Small intestine (tissue), 7 donors: ENCODE measurements at regions not wholly inside any gene's neighbourhood (a gene's known extent, or its start where the extent isn't known, plus 50 kb on each side); places are given as distances from the start of the nearest gene placed in this dataset.

Experiments
- DNase-seq, 2 donors: peaks; one replicate each; pipeline versions ENCODE4 v3.0.0 to v3.0.0-alpha.2; 2013
- FAIRE-seq: peaks from 2 replicates; lab custom pipeline; 2012; peaks lifted over from hg19 to GRCh38; lab: Jason Lieb, UNC
- H3K27ac ChIP-seq, 3 donors: one replicate each; pipeline ENCODE4 v1.5.1; 2013; ENCODE audit warnings: low read length in 2 of 3, mild to moderate bottlenecking in 2 of 3, control low read depth in 1 of 3, inconsistent platforms in 1 of 3, low read depth in 1 of 3, moderate library complexity in 1 of 3
- H3K27me3 ChIP-seq, 3 donors: one replicate each; pipeline ENCODE4 v1.6.1; 2013; ENCODE audit warnings: low read length in 3 of 3, inconsistent platforms in 1 of 3; ENCODE audit not compliant: control insufficient read depth in 3 of 3, insufficient read depth in 3 of 3
- H3K36me3 ChIP-seq, 3 donors: one replicate each; pipeline ENCODE4 v1.6.1; 2013; ENCODE audit warnings: low read length in 3 of 3, inconsistent platforms in 1 of 3, low read depth in 1 of 3, mild to moderate bottlenecking in 1 of 3, moderate library complexity in 1 of 3; ENCODE audit not compliant: control insufficient read depth in 3 of 3, insufficient read depth in 2 of 3
- H3K4me1 ChIP-seq, 3 donors: one replicate each; pipeline ENCODE4 v1.6.1; 2013; ENCODE audit warnings: low read length in 2 of 3, inconsistent platforms in 1 of 3, low read depth in 1 of 3, mild to moderate bottlenecking in 1 of 3, moderate library complexity in 1 of 3; ENCODE audit not compliant: control insufficient read depth in 3 of 3, insufficient read depth in 2 of 3
- H3K4me3 ChIP-seq, 3 donors: one replicate each; pipeline ENCODE4 v1.5.1; 2013; ENCODE audit warnings: low read length in 3 of 3, control low read depth in 1 of 3, inconsistent platforms in 1 of 3, low read depth in 1 of 3, mild to moderate bottlenecking in 1 of 3, moderate library complexity in 1 of 3
- H3K9me3 ChIP-seq, 2 donors: one replicate each; pipeline ENCODE4 v1.6.1; 2013; ENCODE audit warnings: low read depth in 1 of 2, low read length in 1 of 2; ENCODE audit not compliant: control insufficient read depth in 2 of 2, insufficient read depth in 1 of 2
- WGBS, 3 donors: extraction: QIAGEN DNeasy Blood & Tissue Kit; methylation state at CpG; one replicate each; pipeline ENCODE4 v1.1.7; 2013; 5-methylcytosine and 5-hydroxymethylcytosine counted together
- donor health status: healthy with polysubstance abuse.
- donor health status: control.
- donor health status: control.
- donor health status: Bipolar disorder and iron deficiency.
- donor health status: healthy.

DNA sequence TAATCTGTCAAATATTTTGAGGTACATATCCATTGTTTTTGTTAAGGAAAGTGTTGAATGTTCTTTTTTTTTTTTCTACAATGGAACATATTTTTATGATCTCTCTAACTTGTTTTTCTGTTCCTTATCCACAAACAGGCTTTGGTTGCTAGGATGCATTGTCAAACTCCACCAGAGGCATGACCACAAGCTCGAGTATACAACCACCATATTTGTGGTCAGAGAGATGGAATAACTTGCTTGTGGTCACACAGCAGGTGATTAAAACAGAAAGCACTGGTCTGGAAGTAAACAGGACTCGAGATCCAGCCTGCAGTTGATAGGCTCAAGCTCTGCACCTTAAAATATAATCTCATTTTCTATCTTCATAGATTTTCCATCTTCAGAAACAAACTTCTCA, 105.8 kb upstream of the ADAMTS18 start:
- Histone ChIP-seq H3K27me3 (no peaks in the 10 kb centered on the region), H3K4me1 (no peaks in the 10 kb centered on the region), H3K4me3 (no peak overlapping the region), H3K36me3 (no peaks in the 10 kb centered on the region), H3K9me3 (no peaks in the 10 kb centered on the region), H3K27ac (no peak overlapping the region)
- FAIRE-seq, result no peak
- DNase-seq, result no peak
- WGBS, 3 donors, result 3 to 29% (median 11%) methylated on average over 2 of the region's 2 CpGs

GRCh38 chr16:77541165-77541564, 106.3 kb upstream of the ADAMTS18 start:
- H3K4me1 ChIP-seq, result no peaks in the 10 kb centered on the region

DNA sequence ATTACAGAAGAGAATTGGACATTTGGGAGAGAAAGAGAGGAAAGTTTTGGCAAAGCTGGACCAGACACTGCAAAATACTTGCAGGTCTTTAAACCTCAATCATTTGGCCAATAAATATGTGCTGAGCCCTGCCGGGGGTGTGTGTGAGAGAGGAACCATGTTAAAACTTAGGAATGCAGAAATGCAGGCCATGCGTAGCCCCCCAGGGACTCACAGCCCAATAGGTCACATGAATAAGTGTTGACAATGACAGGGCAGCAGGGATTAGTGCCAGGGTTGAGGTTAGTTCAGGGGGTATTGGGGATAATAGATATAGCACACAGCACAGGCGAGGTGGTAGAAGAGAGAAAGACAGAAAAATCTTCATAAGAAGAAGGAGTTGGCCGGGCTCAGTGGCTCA, 113.3 kb upstream of the ADAMTS18 start:
- no peaks in the 10 kb centered on the region for H3K27me3 ChIP-seq
- H3K27ac ChIP-seq, result no peak overlapping the region
- 82 to 90% (median 85%) methylated on average over 4 of the region's 4 CpGs for WGBS, 3 donors
- no peak for FAIRE-seq
- no peak for DNase-seq
- H3K9me3 ChIP-seq, result no peaks in the 10 kb centered on the region
- H3K36me3 ChIP-seq, result no peaks in the 10 kb centered on the region
- no peak overlapping the region for H3K4me3 ChIP-seq
- no peaks in the 10 kb centered on the region for H3K4me1 ChIP-seq

More at GRCh38 chr16:77541165-77541564, 106.3 kb upstream of the ADAMTS18 start:
- Histone ChIP-seq H3K27ac (no peak overlapping the region), H3K9me3 (no peaks in the 10 kb centered on the region), H3K4me3 (no peak overlapping the region), H3K36me3 (no peaks in the 10 kb centered on the region), H3K27me3 (no peaks in the 10 kb centered on the region)
- DNase-seq (no peak), FAIRE-seq (no peak)
- 48 to 57% (median 54%) methylated on average over 3 of the region's 3 CpGs for WGBS, 3 donors

- FAIRE-seq (no peak), DNase-seq (no peak)
- Histone ChIP-seq H3K36me3 (no peaks in the 10 kb centered on the region), H3K27ac (no peak overlapping the region), H3K27me3 (no peaks in the 10 kb centered on the region), H3K9me3 (no peaks in the 10 kb centered on the region), H3K4me1 (no peaks in the 10 kb centered on the region), H3K4me3 (no peak overlapping the region)
- 54 to 75% (median 60%) methylated on average over 2 of the region's 2 CpGs for WGBS, 3 donors
Observed at GRCh38 chr16:77548766-77549165, 113.9 kb upstream of the ADAMTS18 start.

DNA sequence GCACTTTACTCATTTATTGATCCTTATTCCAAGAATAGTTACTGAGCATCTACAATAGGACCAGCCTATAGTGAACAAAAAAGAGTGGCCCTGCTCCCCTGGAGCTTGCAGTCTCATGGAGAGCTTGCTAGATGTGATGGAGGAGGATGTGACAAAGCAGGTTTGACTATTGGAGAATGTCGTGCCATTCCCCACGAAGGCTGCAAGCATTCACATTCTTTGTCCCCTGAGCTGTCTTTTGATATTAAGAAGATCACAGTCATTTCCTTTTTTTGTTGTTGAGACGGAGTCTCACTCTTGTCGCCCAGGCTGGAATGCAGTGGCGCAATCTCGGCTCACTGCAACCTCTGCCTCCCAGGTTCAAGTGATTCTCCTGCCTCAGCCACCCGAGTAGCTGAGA, 115.0 kb upstream of the ADAMTS18 start:
- 80 to 84% (median 82%) methylated on average over 7 of the region's 7 CpGs for WGBS, 3 donors
- no peak for DNase-seq
- no peaks in the 10 kb centered on the region for H3K9me3 ChIP-seq
- H3K4me1 ChIP-seq, result no peaks in the 10 kb centered on the region
- H3K27me3 ChIP-seq, result no peaks in the 10 kb centered on the region
- H3K27ac ChIP-seq, result no peak overlapping the region
- no peak for FAIRE-seq
- no peaks in the 10 kb centered on the region for H3K36me3 ChIP-seq
- H3K4me3 ChIP-seq, result no peak overlapping the region

- DNase-seq (no peak), FAIRE-seq (no peak)
- Histone ChIP-seq H3K36me3 (no peaks in the 10 kb centered on the region), H3K27ac (no peak overlapping the region), H3K4me3 (no peak overlapping the region), H3K27me3 (no peaks in the 10 kb centered on the region), H3K9me3 (no peaks in the 10 kb centered on the region), H3K4me1 (no peaks in the 10 kb centered on the region)
- WGBS, 3 donors, result 70 to 85% (median 80%) methylated on average over 2 of the region's 2 CpGs
Observed at GRCh38 chr16:77551357-77551756, 116.5 kb upstream of the ADAMTS18 start.

DNA sequence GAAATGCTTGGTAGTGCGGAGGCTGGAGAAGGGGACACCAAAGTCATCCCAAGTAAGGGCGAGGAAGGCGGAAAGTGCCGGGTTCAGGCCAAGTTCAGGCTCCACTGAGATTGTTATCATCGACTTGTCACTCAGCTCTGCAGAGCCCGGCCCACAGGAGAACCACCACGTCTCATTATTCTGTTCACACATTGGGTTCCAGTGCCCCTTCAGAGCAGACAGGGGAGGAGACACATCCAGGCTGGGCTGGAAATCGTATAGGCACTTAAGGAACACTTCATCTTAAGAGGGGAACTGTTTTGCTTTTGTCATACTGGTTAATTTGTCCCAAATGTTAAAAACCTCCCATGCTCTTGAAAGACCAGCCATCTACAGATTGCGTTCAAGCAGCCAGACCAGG, 118.3 kb upstream of the ADAMTS18 start:
- H3K4me3 ChIP-seq, result no peak overlapping the region
- H3K36me3 ChIP-seq, result no peaks in the 10 kb centered on the region
- H3K27ac ChIP-seq, result no peak overlapping the region
- 65 to 71% (median 68%) methylated on average over 9 of the region's 9 CpGs for WGBS, 3 donors
- no peak for DNase-seq
- no peak for FAIRE-seq
- H3K27me3 ChIP-seq, result no peaks in the 10 kb centered on the region
- H3K9me3 ChIP-seq, result no peaks in the 10 kb centered on the region
- H3K4me1 ChIP-seq, result no peaks in the 10 kb centered on the region

DNA sequence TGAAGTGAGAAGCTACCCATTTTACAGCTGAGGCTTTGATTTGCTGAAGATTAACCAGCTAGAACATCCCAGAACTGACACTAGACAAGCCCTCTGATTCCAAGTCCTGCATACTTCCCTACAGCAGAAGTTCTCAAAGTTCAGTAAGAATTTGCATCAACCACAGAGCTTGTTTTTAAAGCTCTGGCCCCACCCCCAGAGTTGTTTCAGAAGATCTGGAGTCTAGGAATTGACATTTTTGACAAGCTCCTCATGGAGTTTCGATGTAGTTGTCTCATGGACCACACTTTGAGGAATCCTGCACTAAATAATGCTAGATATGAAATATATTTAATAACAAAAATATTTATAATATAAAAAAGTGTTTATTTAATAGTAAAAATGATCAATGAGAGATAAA, 120.3 kb upstream of the ADAMTS18 start:
- H3K4me1 ChIP-seq, result no peaks in the 10 kb centered on the region
- H3K9me3 ChIP-seq, result no peaks in the 10 kb centered on the region
- H3K4me3 ChIP-seq, result no peak overlapping the region
- FAIRE-seq (no peak), DNase-seq (no peak)
- no peaks in the 10 kb centered on the region for H3K36me3 ChIP-seq
- WGBS, 3 donors, result 45 to 67% (median 56%) methylated on average over 1 of the region's 1 CpG
- H3K27ac ChIP-seq, result no peak overlapping the region
- H3K27me3 ChIP-seq, result no peaks in the 10 kb centered on the region

- H3K4me3 ChIP-seq, result no peak overlapping the region
- H3K27ac ChIP-seq, result no peak overlapping the region
- no peaks in the 10 kb centered on the region for H3K27me3 ChIP-seq
- H3K4me1 ChIP-seq, result no peaks in the 10 kb centered on the region
- no peaks in the 10 kb centered on the region for H3K9me3 ChIP-seq
- FAIRE-seq (no peak), DNase-seq (no peak)
- WGBS, 3 donors, result 63 to 82% (median 73%) methylated on average over 12 of the region's 12 CpGs
- no peaks in the 10 kb centered on the region for H3K36me3 ChIP-seq
Observed at GRCh38 chr16:77555791-77556190, 121.0 kb upstream of the ADAMTS18 start.
